SU-DHL-6 (cell line): ENCODE measurements at regions not wholly inside any gene's neighbourhood (a gene's known extent, or its start where the extent isn't known, plus 50 kb on each side); places are given as distances from the start of the nearest gene placed in this dataset.

Experiments used
- EZH2phosphoT487 ChIP-seq: fragments of 200-600 bp; sonication (generic), shearing (Covaris generic); conservative IDR thresholded peaks from 2 replicates; pipeline ENCODE4 v1.6.1; 2018; ENCODE audit warnings: mild to moderate bottlenecking, antibody characterized with exemption, low read length, moderate library complexity, mixed read lengths
- TF ChIP-seq, protein P1 (sequence below): fragments of 200-600 bp; sonication (generic); IDR thresholded peaks from one replicate; pipeline ENCODE4 v1.5.1; 2017; ENCODE audit warnings: antibody characterized with exemption, mild to moderate bottlenecking, low read length, moderate library complexity; ENCODE audit not compliant: insufficient read depth, poor library complexity, severe bottlenecking

DNA sequence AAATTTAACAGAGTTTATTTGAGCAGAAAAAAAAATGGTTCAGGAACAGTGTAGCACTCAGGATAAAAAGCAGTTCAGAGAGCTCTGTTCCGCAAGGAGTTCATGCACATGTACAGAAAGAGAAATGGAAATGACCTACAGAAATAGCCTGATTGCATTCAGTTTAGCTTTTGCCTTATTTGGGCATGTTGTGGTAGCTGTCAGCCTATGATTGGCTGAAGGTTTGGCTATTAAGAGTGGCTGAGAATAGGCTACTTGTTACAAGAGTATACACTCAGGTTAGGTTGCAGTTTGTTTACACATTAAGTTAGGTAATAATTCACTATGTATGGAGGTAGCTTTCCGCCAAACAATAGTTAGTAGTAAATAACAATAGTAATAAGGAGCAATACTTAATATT lies 511.0 kb upstream of the TMPRSS15 start:
- TF ChIP-seq, protein P1, sequence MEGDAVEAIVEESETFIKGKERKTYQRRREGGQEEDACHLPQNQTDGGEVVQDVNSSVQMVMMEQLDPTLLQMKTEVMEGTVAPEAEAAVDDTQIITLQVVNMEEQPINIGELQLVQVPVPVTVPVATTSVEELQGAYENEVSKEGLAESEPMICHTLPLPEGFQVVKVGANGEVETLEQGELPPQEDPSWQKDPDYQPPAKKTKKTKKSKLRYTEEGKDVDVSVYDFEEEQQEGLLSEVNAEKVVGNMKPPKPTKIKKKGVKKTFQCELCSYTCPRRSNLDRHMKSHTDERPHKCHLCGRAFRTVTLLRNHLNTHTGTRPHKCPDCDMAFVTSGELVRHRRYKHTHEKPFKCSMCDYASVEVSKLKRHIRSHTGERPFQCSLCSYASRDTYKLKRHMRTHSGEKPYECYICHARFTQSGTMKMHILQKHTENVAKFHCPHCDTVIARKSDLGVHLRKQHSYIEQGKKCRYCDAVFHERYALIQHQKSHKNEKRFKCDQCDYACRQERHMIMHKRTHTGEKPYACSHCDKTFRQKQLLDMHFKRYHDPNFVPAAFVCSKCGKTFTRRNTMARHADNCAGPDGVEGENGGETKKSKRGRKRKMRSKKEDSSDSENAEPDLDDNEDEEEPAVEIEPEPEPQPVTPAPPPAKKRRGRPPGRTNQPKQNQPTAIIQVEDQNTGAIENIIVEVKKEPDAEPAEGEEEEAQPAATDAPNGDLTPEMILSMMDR = no peak
- no peak for TF ChIP-seq EZH2phosphoT487
